ENCODE measurements at regions not wholly inside any gene's neighbourhood (a gene's known extent, or its start where the extent isn't known, plus 50 kb on each side); places are given as distances from the start of the nearest gene placed in this dataset.

- no peak for TF ChIP-seq CTCF (conservative IDR thresholded peaks at IDR 0.05)
- H3K27ac ChIP-seq = no peak overlapping the region
Observed at GRCh38 chr3:189490337-189490736, 140.9 kb upstream of the TP63 start.

- H3K27ac ChIP-seq = no peak overlapping the region
- no peak for TF ChIP-seq CTCF (conservative IDR thresholded peaks at IDR 0.05)
Observed at GRCh38 chr3:189490749-189491148, 140.4 kb upstream of the TP63 start.

GRCh38 chr3:189491831-189492230 is 139.4 kb upstream of the TP63 start:
- TF ChIP-seq CTCF (conservative IDR thresholded peaks at IDR 0.05) = no peak
- no peak overlapping the region for H3K27ac ChIP-seq

GRCh38 chr3:189493271-189493670 is 137.9 kb upstream of the TP63 start:
- TF ChIP-seq CTCF (conservative IDR thresholded peaks at IDR 0.05) = no peak
- H3K27ac ChIP-seq = no peak overlapping the region

GRCh38 chr3:189494632-189495031 is 136.6 kb upstream of the TP63 start:
- TF ChIP-seq CTCF (conservative IDR thresholded peaks at IDR 0.05) = no peak

GRCh38 chr3:189496375-189497138 is 134.6 kb upstream of the TP63 start:
- no peak overlapping the region for H3K27ac ChIP-seq

More at GRCh38 chr3:189494632-189495031, 136.6 kb upstream of the TP63 start:
- H3K27ac ChIP-seq = no peak overlapping the region

More at GRCh38 chr3:189496375-189497138, 134.6 kb upstream of the TP63 start:
- TF ChIP-seq CTCF (conservative IDR thresholded peaks at IDR 0.05) = no peak

Data from VCaP (cell line).